Smooth muscle cell (in vitro differentiated cells): ENCODE measurements at regions not wholly inside any gene's neighbourhood (a gene's known extent, or its start where the extent isn't known, plus 50 kb on each side); places are given as distances from the start of the nearest gene placed in this dataset.

ENCODE experiments used
- DNase-seq: peaks from one replicate; lab custom pipeline; 2025; ENCODE audit not compliant: unreplicated experiment; lab: John Stamatoyannopoulos, UW
- H2AFZ ChIP-seq: fragments of 200-600 bp; sonication (generic); 2 replicates; pipeline ENCODE4 v1.6.0; 2016; ENCODE audit warnings: antibody characterized with exemption, low read depth, mild to moderate bottlenecking
- H3F3A ChIP-seq: fragments of 200-600 bp; sonication (generic); 2 replicates; pipeline ENCODE4 v1.6.0; 2017; ENCODE audit warnings: antibody characterized with exemption, low read depth
- H3K27ac ChIP-seq: fragments of 200-600 bp; sonication (generic); 2 replicates; pipeline ENCODE4 v1.5.1; 2016; ENCODE audit warnings: low read depth, mild to moderate bottlenecking
- H3K27me3 ChIP-seq: fragments of 200-600 bp; sonication (generic); 2 replicates; pipeline ENCODE4 v1.6.1; 2016; ENCODE audit warnings: low read depth, mild to moderate bottlenecking
- H3K36me3 ChIP-seq: fragments of 200-600 bp; sonication (generic); 2 replicates; pipeline ENCODE4 v1.5.1; 2016; ENCODE audit warnings: low read depth
- H3K4me1 ChIP-seq: fragments of 200-600 bp; sonication (generic); 2 replicates; pipeline ENCODE4 v1.5.1; 2016; ENCODE audit warnings: low read depth
- H3K4me2 ChIP-seq: fragments of 200-600 bp; sonication (generic); 2 replicates; pipeline ENCODE4 v1.6.0; 2016; ENCODE audit warnings: mild to moderate bottlenecking
- H3K4me3 ChIP-seq: fragments of 200-600 bp; sonication (generic); 2 replicates; pipeline ENCODE4 v1.5.1; 2016; ENCODE audit warnings: mild to moderate bottlenecking
- H3K79me2 ChIP-seq: fragments of 200-600 bp; sonication (generic); 2 replicates; pipeline ENCODE4 v1.6.0; 2016; ENCODE audit warnings: low read depth, mild to moderate bottlenecking
- H3K9ac ChIP-seq: fragments of 200-600 bp; sonication (generic); 2 replicates; pipeline ENCODE4 v1.6.0; 2016; ENCODE audit warnings: low read depth
- H3K9me3 ChIP-seq: fragments of 200-600 bp; sonication (generic); replicated peaks from 2 replicates; pipeline ENCODE4 v1.5.1; 2016; ENCODE audit warnings: low read depth
- H4K20me1 ChIP-seq: fragments of 200-600 bp; sonication (generic); 2 replicates; pipeline ENCODE4 v1.6.0; 2016; ENCODE audit warnings: low read depth
- CTCF ChIP-seq: fragments of 200-600 bp; sonication (generic); IDR thresholded peaks from 2 replicates; pipeline ENCODE4 v1.5.1; 2017; ENCODE audit warnings: borderline replicate concordance, mild to moderate bottlenecking, antibody characterized with exemption; ENCODE audit not compliant: insufficient read depth, poor library complexity, severe bottlenecking
- WGBS: methylation state at CpG from one replicate; pipeline ENCODE4 v1.1.7; 2016; ENCODE audit warnings: low lambda C conversion rate; 5-methylcytosine and 5-hydroxymethylcytosine counted together

DNA sequence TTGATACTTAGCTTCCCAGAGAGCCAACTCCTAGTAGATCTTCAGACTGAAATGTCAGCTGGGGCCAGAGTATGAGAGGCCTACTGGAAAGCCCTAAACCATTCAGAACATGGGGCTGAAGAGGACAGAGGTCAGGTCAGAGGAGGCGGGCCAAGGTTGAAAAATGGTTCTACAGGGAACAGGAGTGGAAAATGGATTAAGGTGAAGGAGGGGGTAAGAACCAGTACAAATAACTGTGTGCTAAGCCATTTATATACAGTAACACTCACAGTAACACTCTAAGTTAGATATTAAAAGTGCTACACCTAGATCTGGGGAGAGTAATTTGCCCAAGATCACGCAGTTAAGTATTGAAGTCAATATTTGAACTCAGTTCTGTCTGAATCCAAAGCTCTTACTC is 313.2 kb upstream of the MAP3K7 start:
- H3K4me3 ChIP-seq = no peak overlapping the region
- no peak overlapping the region for H3K27ac ChIP-seq
- H3K9me3 ChIP-seq = no peaks in the 10 kb centered on the region
- TF ChIP-seq CTCF = no peak
- no peaks in the 10 kb centered on the region for H3K27me3 ChIP-seq
- H3K4me2 ChIP-seq = no peak overlapping the region
- peaks cover 9% of the 10 kb centered on the region for H3K4me1 ChIP-seq
- no peak for DNase-seq
- H3K9ac ChIP-seq = no peak overlapping the region
- 95% methylated on average over 2 of the region's 2 CpGs for WGBS
- H3K79me2 ChIP-seq = no peaks in the 10 kb centered on the region
- H4K20me1 ChIP-seq = no peaks in the 10 kb centered on the region
- no peak overlapping the region for H2AFZ ChIP-seq
- peaks cover 3% of the 10 kb centered on the region for H3F3A ChIP-seq
- no peaks in the 10 kb centered on the region for H3K36me3 ChIP-seq

DNA sequence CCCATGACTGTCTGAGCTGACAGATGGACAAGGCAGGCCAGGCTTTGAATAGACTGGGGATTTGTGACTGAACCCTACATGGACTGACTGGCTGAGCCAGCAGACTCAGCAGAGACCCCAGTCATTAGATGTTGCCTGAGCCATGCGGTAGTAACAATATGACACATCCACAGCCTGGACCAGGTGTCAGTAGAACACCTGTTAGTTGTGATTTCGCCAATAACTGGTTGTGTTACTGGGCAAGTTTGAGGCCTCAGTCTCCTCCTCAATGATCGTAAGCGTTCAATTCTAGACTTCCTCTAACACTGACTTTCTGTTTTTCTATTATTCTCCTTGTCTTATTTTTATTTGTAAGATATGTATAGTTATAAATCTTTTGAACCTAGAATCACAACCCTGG is 311.9 kb upstream of the MAP3K7 start:
- Histone ChIP-seq H3K4me1 (peaks cover 9% of the 10 kb centered on the region), H3K4me3 (no peak overlapping the region), H3K36me3 (no peaks in the 10 kb centered on the region), H3F3A (peaks cover 3% of the 10 kb centered on the region), H3K9me3 (no peaks in the 10 kb centered on the region), H3K4me2 (no peak overlapping the region), H3K27me3 (no peaks in the 10 kb centered on the region), H4K20me1 (no peaks in the 10 kb centered on the region), H2AFZ (no peak overlapping the region), H3K79me2 (no peaks in the 10 kb centered on the region), H3K9ac (no peak overlapping the region), H3K27ac (no peak overlapping the region)
- DNase-seq = no peak
- 93% methylated on average over 4 of the region's 4 CpGs for WGBS
- no peak for TF ChIP-seq CTCF

DNA sequence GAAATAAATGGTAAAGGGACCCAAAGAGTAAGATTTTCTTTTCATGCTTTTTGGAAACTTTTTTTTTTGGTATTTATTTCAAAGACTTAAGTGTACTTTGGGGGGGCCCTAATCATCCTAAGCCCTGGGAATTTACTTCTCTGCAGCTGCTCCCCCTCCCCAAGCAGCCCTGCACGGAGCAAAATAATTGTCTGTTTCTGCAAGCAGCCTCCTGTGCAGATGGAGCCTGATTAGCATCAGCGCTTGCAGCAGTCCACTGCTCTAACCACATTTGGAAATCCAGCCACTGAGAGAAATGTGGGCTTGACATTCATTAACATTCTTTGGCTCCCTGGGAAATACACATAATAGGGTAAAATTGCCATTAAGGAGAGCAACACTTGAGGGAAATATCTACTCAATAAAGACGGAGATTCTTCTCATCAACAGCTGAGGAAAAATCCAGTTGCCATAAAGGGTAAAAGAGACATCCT is 309.2 kb upstream of the MAP3K7 start:
- Histone ChIP-seq H4K20me1 (no peaks in the 10 kb centered on the region), H3K4me3 (no peak overlapping the region), H3K79me2 (no peaks in the 10 kb centered on the region), H3K4me2 (peak overlapping the region; percentile 51), H3F3A (peaks cover 3% of the 10 kb centered on the region), H3K36me3 (no peaks in the 10 kb centered on the region), H3K27me3 (no peaks in the 10 kb centered on the region), H3K27ac (no peak overlapping the region), H3K4me1 (peaks cover 13% of the 10 kb centered on the region), H2AFZ (no peak overlapping the region), H3K9me3 (no peaks in the 10 kb centered on the region), H3K9ac (no peak overlapping the region)
- WGBS = 13% methylated on average over 3 of the region's 3 CpGs
- DNase-seq = no peak
- no peak for TF ChIP-seq CTCF

GRCh38 chr6:90895299-90896074 is 308.6 kb upstream of the MAP3K7 start:
- no peaks in the 10 kb centered on the region for H3K27me3 ChIP-seq
- peaks cover 20% of the 10 kb centered on the region for H3K4me1 ChIP-seq
- H2AFZ ChIP-seq = no peak overlapping the region

More at GRCh38 chr6:90895299-90896074, 308.6 kb upstream of the MAP3K7 start:
- Histone ChIP-seq H3F3A (peaks cover 3% of the 10 kb centered on the region), H3K9me3 (no peaks in the 10 kb centered on the region), H4K20me1 (no peaks in the 10 kb centered on the region), H3K9ac (no peak overlapping the region), H3K36me3 (no peaks in the 10 kb centered on the region), H3K4me3 (no peak overlapping the region), H3K27ac (no peak overlapping the region), H3K79me2 (no peaks in the 10 kb centered on the region), H3K4me2 (peak overlapping the region; percentile 51)
- no peak for TF ChIP-seq CTCF
- WGBS = 63% methylated on average over 9 of the region's 9 CpGs
- DNase-seq = no peak
